NCI-H226 (cell line): ENCODE measurements at regions not wholly inside any gene's neighbourhood (a gene's known extent, or its start where the extent isn't known, plus 50 kb on each side); places are given as distances from the start of the nearest gene placed in this dataset.
"Not testable (repeated sequence)": the region's sequence is repeated elsewhere in the genome, so short reads cannot be mapped to it uniquely, and the experiment has no call there.

Experiments
- DNase-seq: peaks from one replicate; pipeline ENCODE4 v3.0.0-alpha.2; 2015

- no peak for DNase-seq
Measured at GRCh38 chr5:116788851-116789403, 214.3 kb upstream of the SEMA6A start.

GRCh38 chr5:116787570-116787969, 212.9 kb upstream of the SEMA6A start:
- no peak for DNase-seq

- no peak for DNase-seq
Measured at GRCh38 chr5:116785106-116785505, 210.5 kb upstream of the SEMA6A start.

GRCh38 chr5:116779846-116780245, 205.2 kb upstream of the SEMA6A start:
- DNase-seq = no peak

- DNase-seq = no peak
Measured at GRCh38 chr5:116778651-116779280, 204.1 kb upstream of the SEMA6A start.

GRCh38 chr5:116778032-116778431, 203.4 kb upstream of the SEMA6A start:
- no peak for DNase-seq

GRCh38 chr5:116773926-116774325, 199.3 kb upstream of the SEMA6A start:
- DNase-seq = no peak

GRCh38 chr5:116772806-116773205, 198.2 kb upstream of the SEMA6A start:
- DNase-seq = no peak

- DNase-seq = no peak
Measured at GRCh38 chr5:116772152-116772501, 197.5 kb upstream of the SEMA6A start.

GRCh38 chr5:116771466-116772151, 197.0 kb upstream of the SEMA6A start:
- no peak for DNase-seq

- not testable (repeated sequence) for DNase-seq
Measured at GRCh38 chr5:116769953-116770352, 195.3 kb upstream of the SEMA6A start.

- no peak for DNase-seq
Measured at GRCh38 chr5:116769470-116769869, 194.8 kb upstream of the SEMA6A start.

- DNase-seq = peak; percentile 36
Measured at GRCh38 chr5:116766470-116766947, 191.9 kb upstream of the SEMA6A start.

- no peak for DNase-seq
Measured at GRCh38 chr5:116765441-116765840, 190.8 kb upstream of the SEMA6A start.

GRCh38 chr5:116764941-116765340, 190.3 kb upstream of the SEMA6A start:
- no peak for DNase-seq

- no peak for DNase-seq
Measured at GRCh38 chr5:116763987-116764866, 189.6 kb upstream of the SEMA6A start.

GRCh38 chr5:116759860-116760640, 185.4 kb upstream of the SEMA6A start:
- no peak for DNase-seq

- DNase-seq = no peak
Measured at GRCh38 chr5:116757326-116757725, 182.7 kb upstream of the SEMA6A start.

GRCh38 chr5:116756531-116756930, 181.9 kb upstream of the SEMA6A start:
- DNase-seq = no peak

- no peak for DNase-seq
Measured at GRCh38 chr5:116754556-116754955, 179.9 kb upstream of the SEMA6A start.

- no peak for DNase-seq
Measured at GRCh38 chr5:116751684-116752083, 177.1 kb upstream of the SEMA6A start.
